GM21528 (cell line): ENCODE measurements at regions not wholly inside any gene's neighbourhood (a gene's known extent, or its start where the extent isn't known, plus 50 kb on each side); places are given as distances from the start of the nearest gene placed in this dataset.

Experiments
- ATAC-seq: cut with Tn5 transposase; IDR thresholded peaks from one replicate; pipeline ENCODE4 v1.9.1; 2021; ENCODE audit warnings: mild to moderate bottlenecking, moderate library complexity; ENCODE audit not compliant: unreplicated experiment, low FRiP score

GRCh38 chr1:102084771-102085535 lies 88.2 kb upstream of the OLFM3 start:
- ATAC-seq = no peak

- no peak for ATAC-seq
These were observed 86.5 kb upstream of the OLFM3 start for GRCh38 chr1:102083192-102083591.

- ATAC-seq = no peak
These were observed 78.1 kb upstream of the OLFM3 start for GRCh38 chr1:102074874-102075273.

- no peak for ATAC-seq
These were observed 74.7 kb upstream of the OLFM3 start for GRCh38 chr1:102071451-102071850.

GRCh38 chr1:102050556-102050955 lies 53.8 kb upstream of the OLFM3 start:
- no peak for ATAC-seq

GRCh38 chr1:102047724-102048123 lies 51.0 kb upstream of the OLFM3 start:
- no peak for ATAC-seq
